ENCODE measurements at regions not wholly inside any gene's neighbourhood (a gene's known extent, or its start where the extent isn't known, plus 50 kb on each side); places are given as distances from the start of the nearest gene placed in this dataset.

- no peak for TF ChIP-seq CTCF (IDR thresholded peaks at IDR 0.05; ENCODE audit: low read depth, low read length)
- no peak for TF ChIP-seq POLR2A (IDR thresholded peaks at IDR 0.05; ENCODE audit: extremely low read depth, insufficient read length)
- no peak for TF ChIP-seq MAX (IDR thresholded peaks at IDR 0.05; ENCODE audit: low read depth, low read length)
Measured at GRCh38 chr21:41559658-41560631, 52.0 kb upstream of the TMPRSS2 start.

Measured in NB4 (cell line).